Endothelial cell of umbilical vein (primary cell): ENCODE measurements at regions not wholly inside any gene's neighbourhood (a gene's known extent, or its start where the extent isn't known, plus 50 kb on each side); places are given as distances from the start of the nearest gene placed in this dataset.

ENCODE experiments used
- BruUV-seq: library from RNA; stranded (reverse); fragments of 400-500 nt; replicated peaks from 2 replicates; lab custom pipeline; 2021; lab: Mats Ljungman, UMichigan
- CTCF ChIA-PET: fragments of 300-600, 350-600 bp; sonication (Branson Sonifier 250); formaldehyde crosslinking; loops from one replicate; lab custom pipeline; 2021; ENCODE audit warnings: antibody characterized with exemption, inconsistent platforms; lab: Charles Lee
- POLR2A ChIA-PET: fragments of 300-600, 350-600 bp; sonication (Branson Sonifier 250); formaldehyde crosslinking; loops from one replicate; lab custom pipeline; 2021; ENCODE audit warnings: antibody characterized with exemption, inconsistent platforms; lab: Charles Lee
- DNase-seq: peaks from one replicate; pipeline ENCODE4 v3.0.0-alpha.2; 2011; ENCODE audit warnings: low read depth, low spot score
- FAIRE-seq: peaks from 2 replicates; lab custom pipeline; 2011; peaks lifted over from hg19 to GRCh38; lab: Jason Lieb, UNC
- H2AFZ ChIP-seq: 2 replicates; pipeline ENCODE4 v1.6.0; 2012; ENCODE audit warnings: low read depth, low read length, control low read depth, inconsistent platforms
- H3K27ac ChIP-seq: 2 replicates; pipeline ENCODE4 v1.5.1; 2011; ENCODE audit warnings: low read depth, mild to moderate bottlenecking, control low read depth, low read length, moderate library complexity; ENCODE audit not compliant: insufficient read depth
- H3K27me3 ChIP-seq, 2 experiments: 2 replicates each; pipeline versions ENCODE4 v1.6.0 to v1.6.1; 2011; ENCODE audit warnings: low read length in 2 of 2, mixed read lengths in 1 of 2; ENCODE audit not compliant: control insufficient read depth in 2 of 2, insufficient read depth in 2 of 2
- H3K36me3 ChIP-seq, 2 experiments: 2 replicates in 1 of 2; 3 replicates in 1 of 2; pipeline ENCODE4 v1.5.1; 2011; ENCODE audit warnings: low read length in 2 of 2, mild to moderate bottlenecking in 1 of 2, moderate library complexity in 1 of 2; ENCODE audit not compliant: control insufficient read depth in 2 of 2, insufficient read depth in 2 of 2; ENCODE audit errors: extremely low read depth in 1 of 2
- H3K4me1 ChIP-seq: 3 replicates; pipeline ENCODE4 v1.5.1; 2011; ENCODE audit warnings: mild to moderate bottlenecking, low read length; ENCODE audit not compliant: control insufficient read depth, insufficient read depth; ENCODE audit errors: extremely low read depth
- H3K4me2 ChIP-seq: 2 replicates; pipeline ENCODE4 v1.6.1; 2011; ENCODE audit warnings: low read length, control low read depth, mixed read lengths; ENCODE audit not compliant: insufficient read depth
- H3K4me3 ChIP-seq, 3 experiments: fragments of 200-600 bp in 1 of 3; sonication (generic), shearing (Covaris generic) in 1 of 3; replicated peaks in 1 of 3; 2 replicates each; pipeline ENCODE4 v1.5.1; 2011 to 2016; ENCODE audit warnings: control low read depth in 3 of 3, low read length in 3 of 3, mild to moderate bottlenecking in 2 of 3, inconsistent platforms in 1 of 3, low read depth in 1 of 3, moderate library complexity in 1 of 3; ENCODE audit not compliant: insufficient read depth in 1 of 3
- H3K79me2 ChIP-seq: 2 replicates; pipeline ENCODE4 v1.6.0; 2012; ENCODE audit warnings: low read length, inconsistent platforms; ENCODE audit not compliant: control insufficient read depth, insufficient read depth
- H3K9ac ChIP-seq: replicated peaks from 2 replicates; pipeline ENCODE3; 2011; ENCODE audit warnings: low read length, control low read depth; ENCODE audit not compliant: insufficient read depth; ENCODE audit errors: extremely low read depth
- H3K9me1 ChIP-seq: replicated peaks from 3 replicates; pipeline ENCODE4 v1.6.0; 2011; ENCODE audit warnings: mild to moderate bottlenecking, low read length; ENCODE audit not compliant: control insufficient read depth, insufficient read depth; ENCODE audit errors: extremely low read depth
- H3K9me3 ChIP-seq: replicated peaks from 2 replicates; pipeline ENCODE4 v1.5.1; 2012; ENCODE audit warnings: low read length, inconsistent platforms; ENCODE audit not compliant: control insufficient read depth, insufficient read depth
- H4K20me1 ChIP-seq: replicated peaks from 2 replicates; pipeline ENCODE3; 2011; ENCODE audit warnings: mild to moderate bottlenecking, low read length; ENCODE audit not compliant: control insufficient read depth, insufficient read depth; ENCODE audit errors: extremely low read depth
- CTCF ChIP-seq, 2 donors: IDR thresholded peaks; 1 replicate in 1 of 2; 2 replicates in 1 of 2; pipeline ENCODE4 v1.5.1; 2011; ENCODE audit warnings: low read length in 2 of 2, mild to moderate bottlenecking in 2 of 2, moderate library complexity in 2 of 2, control low read depth in 1 of 2, inconsistent platforms in 1 of 2, low read depth in 1 of 2; ENCODE audit not compliant: insufficient read depth in 1 of 2; ENCODE audit errors: extremely low read depth in 1 of 2
- EZH2 ChIP-seq: IDR thresholded peaks from 2 replicates; pipeline ENCODE4 v1.6.1; 2012; ENCODE audit warnings: borderline replicate concordance, low read depth, mild to moderate bottlenecking, moderate library complexity, low read length, inconsistent platforms; ENCODE audit not compliant: severe bottlenecking
- FOS ChIP-seq: IDR thresholded peaks from 2 replicates; pipeline ENCODE4 v1.6.1; 2011; ENCODE audit warnings: mild to moderate bottlenecking, low read length, moderate library complexity, borderline replicate concordance; ENCODE audit not compliant: insufficient read depth
- GATA2 ChIP-seq: IDR thresholded peaks from 2 replicates; pipeline ENCODE4 v1.7.0; 2011; ENCODE audit warnings: low read depth, mild to moderate bottlenecking, moderate library complexity, mixed read lengths, low read length; ENCODE audit not compliant: insufficient read length, insufficient read depth
- JUN ChIP-seq: IDR thresholded peaks from 2 replicates; pipeline ENCODE4 v1.6.1; 2011; ENCODE audit warnings: borderline replicate concordance, low read depth; ENCODE audit not compliant: insufficient read length, insufficient read depth
- MAX ChIP-seq: IDR thresholded peaks from 2 replicates; pipeline ENCODE4 v1.6.1; 2011; ENCODE audit not compliant: insufficient read depth, insufficient read length
- MYC ChIP-seq: IDR thresholded peaks from one replicate; pipeline ENCODE4 v1.6.1; 2011; ENCODE audit warnings: mild to moderate bottlenecking, low read depth, low read length
- POLR2A ChIP-seq: IDR thresholded peaks from 2 replicates; pipeline ENCODE4 v1.6.1; 2012; ENCODE audit warnings: low read depth, mild to moderate bottlenecking, control low read depth, low read length
- POLR2AphosphoS5 ChIP-seq: IDR thresholded peaks from 2 replicates; pipeline ENCODE4 v1.6.1; 2012; ENCODE audit warnings: low read depth, mild to moderate bottlenecking, control low read depth, low read length, moderate library complexity; ENCODE audit not compliant: insufficient read depth
- dilution Hi-C: fragments of 300-500 bp; cut with MboI; formaldehyde crosslinking; loops from one replicate; pipeline ENCODE4 v1.15.0; 2019; ENCODE audit warnings: low sequenced_read_pairs; ENCODE audit not compliant: extremely low pct_ligation_motif_present
- intact Hi-C: fragments of 100-400 bp; cut with micrococcal nuclease; formaldehyde crosslinking; loops from one replicate; pipeline ENCODE4 v1.10.0; 2022

- Histone ChIP-seq H3K27me3 (no peaks in the 10 kb centered on the region), H3K9me3 (no peaks in the 10 kb centered on the region), H3K27ac (no peak overlapping the region), H3K9me1 (no peaks in the 10 kb centered on the region), H3K4me1 (no peaks in the 10 kb centered on the region), H3K4me3 (no peak overlapping the region), H3K4me2 (no peak overlapping the region), H3K36me3 (no peaks in the 10 kb centered on the region), H2AFZ (no peak overlapping the region), H3K9ac (no peak overlapping the region), H3K79me2 (no peaks in the 10 kb centered on the region), H4K20me1 (no peaks in the 10 kb centered on the region)
- TF ChIP-seq POLR2A, result no peak
- no peak for TF ChIP-seq JUN
- no peak for TF ChIP-seq FOS
- no peak for TF ChIP-seq CTCF (IDR thresholded peaks at IDR 0.05; ENCODE audit: extremely low read depth in 1 of 2, insufficient read depth in 1 of 2, low read depth in 1 of 2, low read length in 2 of 2)
- TF ChIP-seq EZH2, result no peak
- no peak for TF ChIP-seq MYC
- TF ChIP-seq GATA2, result no peak
- no peak for TF ChIP-seq POLR2AphosphoS5
- TF ChIP-seq MAX, result no peak
- ChIA-PET POLR2A (no interaction called here), CTCF (no interaction called here)
- dilution Hi-C loops (no loop called here), intact Hi-C loops (no loop called here)
- DNase-seq (no peak), FAIRE-seq (no peak)
- no TSS peak for BruUV-seq
Measured at GRCh38 chr7:124254396-124254795, 221.5 kb upstream of the TMEM229A start.
